GM18517 (cell line): ENCODE measurements at regions not wholly inside any gene's neighbourhood (a gene's known extent, or its start where the extent isn't known, plus 50 kb on each side); places are given as distances from the start of the nearest gene placed in this dataset.

Experiments used
- ATAC-seq: cut with Tn5 transposase; IDR thresholded peaks from one replicate; pipeline ENCODE4 v1.9.1; 2021; ENCODE audit warnings: mild to moderate bottlenecking, moderate library complexity; ENCODE audit not compliant: unreplicated experiment

- no peak for ATAC-seq
Measured at GRCh38 chr13:44271031-44271455, 102.6 kb upstream of the SERP2 start.

- ATAC-seq: no peak
Measured at GRCh38 chr13:44271473-44271872, 102.2 kb upstream of the SERP2 start.

GRCh38 chr13:44271915-44272341 lies 101.7 kb upstream of the SERP2 start:
- no peak for ATAC-seq

- ATAC-seq: no peak
Measured at GRCh38 chr13:44272692-44273091, 100.9 kb upstream of the SERP2 start.

GRCh38 chr13:44273216-44273615 lies 100.4 kb upstream of the SERP2 start:
- no peak for ATAC-seq

GRCh38 chr13:44273991-44274770 lies 99.4 kb upstream of the SERP2 start:
- ATAC-seq: peak; percentile 97

GRCh38 chr13:44274771-44275205 lies 98.8 kb upstream of the SERP2 start:
- no peak for ATAC-seq

- ATAC-seq: no peak
Measured at GRCh38 chr13:44275381-44275780, 98.2 kb upstream of the SERP2 start.

GRCh38 chr13:44276061-44276460 lies 97.6 kb upstream of the SERP2 start:
- no peak for ATAC-seq

- no peak for ATAC-seq
Measured at GRCh38 chr13:44277459-44277858, 96.2 kb upstream of the SERP2 start.

GRCh38 chr13:44278166-44278565 lies 95.5 kb upstream of the SERP2 start:
- no peak for ATAC-seq

- ATAC-seq: no peak
Measured at GRCh38 chr13:44280456-44280855, 93.2 kb upstream of the SERP2 start.

GRCh38 chr13:44281252-44282000 lies 92.2 kb upstream of the SERP2 start:
- no peak for ATAC-seq

GRCh38 chr13:44283600-44283999 lies 90.0 kb upstream of the SERP2 start:
- ATAC-seq: no peak

- ATAC-seq: no peak
Measured at GRCh38 chr13:44287958-44288357, 85.7 kb upstream of the SERP2 start.

GRCh38 chr13:44292545-44292944 lies 81.1 kb upstream of the SERP2 start:
- ATAC-seq: no peak

- no peak for ATAC-seq
Measured at GRCh38 chr13:44293374-44293773, 80.2 kb upstream of the SERP2 start.

- ATAC-seq: no peak
Measured at GRCh38 chr13:44293908-44294735, 79.5 kb upstream of the SERP2 start.

- ATAC-seq: no peak
Measured at GRCh38 chr13:44294876-44295275, 78.7 kb upstream of the SERP2 start.

- ATAC-seq: no peak
Measured at GRCh38 chr13:44296856-44297255, 76.8 kb upstream of the SERP2 start.

- ATAC-seq: no peak
Measured at GRCh38 chr13:44298314-44298713, 75.3 kb upstream of the SERP2 start.
